ENCODE measurements at regions not wholly inside any gene's neighbourhood (a gene's known extent, or its start where the extent isn't known, plus 50 kb on each side); places are given as distances from the start of the nearest gene placed in this dataset.

- no peaks in the 10 kb centered on the region for H3K9me2 ChIP-seq (ENCODE audit: insufficient read depth)
- intact Hi-C loops (cut with micrococcal nuclease; ENCODE audit: unreplicated experiment) = no loop called here
Observed at GRCh38 chr2:147019311-147019710, 825.5 kb upstream of the ACVR2A start.

DNA sequence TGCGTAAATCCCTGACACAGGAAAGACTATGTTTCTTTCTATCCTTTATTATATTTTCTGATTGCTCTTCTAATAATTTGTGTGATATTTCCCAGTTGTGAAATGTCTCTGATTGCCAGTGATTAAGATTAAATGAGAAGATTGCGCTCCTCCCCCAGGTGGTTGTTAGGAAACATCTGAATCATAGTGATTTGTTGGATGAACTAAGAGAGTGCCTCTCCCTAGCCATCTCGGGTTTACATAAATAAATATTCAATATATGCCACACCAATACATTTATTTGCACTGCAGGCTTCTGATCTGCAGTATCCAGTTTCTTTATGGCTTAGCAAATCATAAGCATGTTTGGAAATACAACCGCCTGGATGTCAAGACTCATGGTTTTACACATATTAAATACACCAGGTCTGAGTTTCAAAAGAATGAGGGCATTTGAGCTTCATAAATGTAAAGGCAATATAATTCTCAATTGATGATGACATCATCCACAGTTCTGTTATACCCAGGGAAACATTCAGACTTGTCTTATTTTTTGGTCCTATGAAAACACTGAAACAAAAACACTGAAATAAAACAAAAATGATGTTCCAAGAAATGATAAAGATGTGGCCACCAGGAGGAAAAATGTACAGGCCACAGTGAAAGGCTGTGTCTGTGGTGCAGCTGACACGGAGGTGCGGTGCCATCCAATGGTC is 826.7 kb upstream of the ACVR2A start:
- no peaks in the 10 kb centered on the region for H4K20me1 ChIP-seq (ENCODE audit: insufficient read depth)
- no peaks in the 10 kb centered on the region for H3F3A ChIP-seq (ENCODE audit: insufficient read depth, low read depth)
- intact Hi-C loops (cut with micrococcal nuclease; ENCODE audit: unreplicated experiment) = no loop called here
- CTCF ChIA-PET = no interaction called here
- no peak overlapping the region for H3K4me2 ChIP-seq
- no peak overlapping the region for H3K27ac ChIP-seq
- TF ChIP-seq CTCF (conservative IDR thresholded peaks at IDR 0.05) (no peak), EZH2 (IDR thresholded peaks at IDR 0.05; ENCODE audit: low read depth) (no peak)
- no peaks in the 10 kb centered on the region for H3K27me3 ChIP-seq (ENCODE audit: insufficient read depth, low read depth)
- POLR2A ChIA-PET (ENCODE audit: unreplicated experiment) = no interaction called here
- no TSS peak for BruUV-seq (replicated peaks)
- H3K36me3 ChIP-seq (ENCODE audit: low read depth) = no peaks in the 10 kb centered on the region
- H3K9me2 ChIP-seq (ENCODE audit: insufficient read depth) = no peaks in the 10 kb centered on the region
- H3K9me3 ChIP-seq (ENCODE audit: insufficient read depth, low read depth) = no peaks in the 10 kb centered on the region
- no peaks in the 10 kb centered on the region for H3K79me2 ChIP-seq (ENCODE audit: low read depth)
- no peak for DNase-seq
- no peak overlapping the region for H3K4me3 ChIP-seq
- no peaks in the 10 kb centered on the region for H3K4me1 ChIP-seq (replicated peaks; ENCODE audit: insufficient read depth)
- no peak overlapping the region for H2AFZ ChIP-seq

More at GRCh38 chr2:147019311-147019710, 825.5 kb upstream of the ACVR2A start:
- H4K20me1 ChIP-seq (ENCODE audit: insufficient read depth) = no peaks in the 10 kb centered on the region
- H3K27ac ChIP-seq = no peak overlapping the region
- no peaks in the 10 kb centered on the region for H3K4me1 ChIP-seq (replicated peaks; ENCODE audit: insufficient read depth)
- no peaks in the 10 kb centered on the region for H3F3A ChIP-seq (ENCODE audit: insufficient read depth, low read depth)
- TF ChIP-seq CTCF (conservative IDR thresholded peaks at IDR 0.05) = no peak
- no peak for TF ChIP-seq EZH2 (IDR thresholded peaks at IDR 0.05; ENCODE audit: low read depth)
- H3K27me3 ChIP-seq (ENCODE audit: insufficient read depth, low read depth) = no peaks in the 10 kb centered on the region
- no peak overlapping the region for H3K4me3 ChIP-seq
- DNase-seq = no peak
- H3K4me2 ChIP-seq = no peak overlapping the region
- POLR2A ChIA-PET (ENCODE audit: unreplicated experiment) = no interaction called here
- no peaks in the 10 kb centered on the region for H3K9me3 ChIP-seq (ENCODE audit: insufficient read depth, low read depth)
- H3K36me3 ChIP-seq (ENCODE audit: low read depth) = no peaks in the 10 kb centered on the region
- CTCF ChIA-PET = no interaction called here
- H2AFZ ChIP-seq = no peak overlapping the region
- no TSS peak for BruUV-seq (replicated peaks)
- H3K79me2 ChIP-seq (ENCODE audit: low read depth) = no peaks in the 10 kb centered on the region

DNA sequence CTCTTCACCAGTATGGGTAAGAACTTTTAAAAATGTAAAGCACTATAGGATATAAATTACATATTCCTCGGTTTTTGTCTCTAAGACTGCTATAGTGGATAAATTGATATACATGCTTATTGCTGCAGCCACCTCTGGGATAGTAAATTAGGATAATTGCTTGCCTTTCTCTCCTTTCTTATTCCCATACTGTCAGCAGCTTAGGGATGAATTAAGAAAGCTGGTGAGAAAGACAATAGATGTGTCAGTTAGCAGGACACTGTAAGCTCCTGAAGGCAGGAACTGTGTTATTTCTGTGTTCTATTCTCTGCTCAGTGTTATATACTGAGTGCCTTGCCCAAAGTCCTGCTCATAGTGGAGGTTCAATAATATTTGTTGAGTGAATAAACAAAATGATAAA is 828.6 kb upstream of the ACVR2A start:
- DNase-seq = no peak

More for the DNA sequence above, 828.6 kb upstream of the ACVR2A start:
- POLR2A ChIA-PET (ENCODE audit: unreplicated experiment) = no interaction called here
- no peak for TF ChIP-seq CTCF (conservative IDR thresholded peaks at IDR 0.05)
- TF ChIP-seq EZH2 (IDR thresholded peaks at IDR 0.05; ENCODE audit: low read depth) = no peak
- no peaks in the 10 kb centered on the region for H3F3A ChIP-seq (ENCODE audit: insufficient read depth, low read depth)
- intact Hi-C loops (cut with micrococcal nuclease; ENCODE audit: unreplicated experiment) = no loop called here
- H3K4me2 ChIP-seq = no peak overlapping the region
- BruUV-seq (replicated peaks) = no TSS peak
- H3K9me3 ChIP-seq (ENCODE audit: insufficient read depth, low read depth) = no peaks in the 10 kb centered on the region
- no peaks in the 10 kb centered on the region for H4K20me1 ChIP-seq (ENCODE audit: insufficient read depth)
- no peak overlapping the region for H3K4me3 ChIP-seq
- CTCF ChIA-PET = no interaction called here
- H3K9me2 ChIP-seq (ENCODE audit: insufficient read depth) = no peaks in the 10 kb centered on the region
- H3K4me1 ChIP-seq (replicated peaks; ENCODE audit: insufficient read depth) = no peaks in the 10 kb centered on the region
- no peaks in the 10 kb centered on the region for H3K36me3 ChIP-seq (ENCODE audit: low read depth)
- H3K27me3 ChIP-seq (ENCODE audit: insufficient read depth, low read depth) = no peaks in the 10 kb centered on the region
- H2AFZ ChIP-seq = no peak overlapping the region
- H3K79me2 ChIP-seq (ENCODE audit: low read depth) = no peaks in the 10 kb centered on the region
- no peak overlapping the region for H3K27ac ChIP-seq
